Karpas-422 (cell line): ENCODE measurements at regions not wholly inside any gene's neighbourhood (a gene's known extent, or its start where the extent isn't known, plus 50 kb on each side); places are given as distances from the start of the nearest gene placed in this dataset.
A peak's percentile ranks its signal among the peaks of the same experiment; 100 is the strongest.

ENCODE experiments used
- DNase-seq: peaks from one replicate; pipeline ENCODE4 v3.0.0-alpha.2; 2015
- H2AFZ ChIP-seq: fragments of 200-600 bp; sonication (generic); 2 replicates; pipeline ENCODE4 v1.6.1; 2014; ENCODE audit warnings: antibody characterized with exemption, low read length, mixed read lengths
- H3K27ac ChIP-seq: fragments of 200-600 bp; sonication (generic); 2 replicates; pipeline ENCODE4 v1.5.1; 2014; ENCODE audit warnings: mild to moderate bottlenecking, low read length, moderate library complexity
- H3K27me3 ChIP-seq: fragments of 200-600 bp; sonication (generic); 2 replicates; pipeline ENCODE4 v1.6.1; 2014; ENCODE audit warnings: low read length, mixed read lengths
- H3K36me3 ChIP-seq: fragments of 200-600 bp; sonication (generic); 2 replicates; pipeline ENCODE4 v1.6.1; 2014; ENCODE audit warnings: low read length, mixed read lengths; ENCODE audit not compliant: insufficient read depth
- H3K4me1 ChIP-seq: fragments of 200-600 bp; sonication (generic); 2 replicates; pipeline ENCODE4 v1.6.1; 2014; ENCODE audit warnings: mild to moderate bottlenecking, low read length, mixed read lengths
- H3K4me2 ChIP-seq: fragments of 200-600 bp; sonication (generic); 2 replicates; pipeline ENCODE4 v1.6.1; 2014; ENCODE audit warnings: low read length, low read depth, mild to moderate bottlenecking; ENCODE audit not compliant: poor library complexity, severe bottlenecking
- H3K4me3 ChIP-seq: fragments of 200-600 bp; sonication (generic); 2 replicates; pipeline ENCODE4 v1.5.1; 2014; ENCODE audit warnings: mild to moderate bottlenecking, antibody characterized with exemption, low read length, mixed read lengths
- H3K79me2 ChIP-seq: fragments of 200-600 bp; sonication (generic); 2 replicates; pipeline ENCODE4 v1.6.1; 2014; ENCODE audit warnings: mild to moderate bottlenecking, low read length, mixed read lengths
- H3K9ac ChIP-seq: fragments of 200-600 bp; sonication (generic); 2 replicates; pipeline ENCODE4 v1.6.0; 2014; ENCODE audit warnings: low read length
- H3K9me2 ChIP-seq: fragments of 200-600 bp; sonication (generic), shearing (Covaris generic); replicated peaks from 2 replicates; pipeline ENCODE4 v1.6.0; 2014; ENCODE audit warnings: mild to moderate bottlenecking, low read length, moderate library complexity; ENCODE audit not compliant: insufficient read depth
- H3K9me3 ChIP-seq: fragments of 300-700, 200-600 bp; sonication (generic); 2 replicates; pipeline ENCODE4 v1.6.1; 2014; ENCODE audit warnings: low read length, mixed read lengths
- H4K20me1 ChIP-seq: fragments of 200-600 bp; sonication (generic); 2 replicates; pipeline ENCODE4 v1.6.1; 2014; ENCODE audit warnings: mild to moderate bottlenecking, antibody characterized with exemption, low read length, low read depth; ENCODE audit not compliant: insufficient read depth

- no peak overlapping the region for H3K27ac ChIP-seq
- H3K4me2 ChIP-seq: no peak overlapping the region
- H3K9me3 ChIP-seq: no peaks in the 10 kb centered on the region
- H3K4me3 ChIP-seq: no peak overlapping the region
- H3K79me2 ChIP-seq: no peaks in the 10 kb centered on the region
- H3K9me2 ChIP-seq: no peaks in the 10 kb centered on the region
- H3K36me3 ChIP-seq: no peaks in the 10 kb centered on the region
- H3K4me1 ChIP-seq: no peaks in the 10 kb centered on the region
- no peaks in the 10 kb centered on the region for H4K20me1 ChIP-seq
- H3K27me3 ChIP-seq: no peaks in the 10 kb centered on the region
- no peak overlapping the region for H2AFZ ChIP-seq
- no peak overlapping the region for H3K9ac ChIP-seq
- DNase-seq: no peak
These were observed 491.3 kb downstream of the BUD13 start for GRCh38 chr11:116281173-116282160.

DNA sequence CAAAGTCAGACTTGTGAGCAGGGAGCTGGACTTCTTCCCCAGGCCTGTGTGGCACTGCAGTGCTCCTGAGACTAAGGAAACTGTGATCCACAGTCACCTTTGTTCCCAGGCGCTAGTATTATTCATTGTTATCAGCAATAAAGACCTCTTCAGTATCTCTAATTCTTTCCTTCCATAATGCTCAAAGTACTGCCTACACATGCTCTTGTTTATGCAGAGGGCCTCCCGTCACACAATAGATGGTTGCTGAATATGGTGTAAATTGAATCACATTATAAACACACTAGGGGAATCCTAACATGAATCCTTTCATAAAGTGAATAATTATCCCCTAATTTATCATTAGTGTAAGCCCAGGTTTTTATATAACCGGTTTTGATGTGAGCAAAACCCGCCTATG lies 493.3 kb downstream of the BUD13 start:
- Histone ChIP-seq H3K27me3 (no peaks in the 10 kb centered on the region), H2AFZ (no peak overlapping the region), H3K36me3 (no peaks in the 10 kb centered on the region), H3K9me3 (no peaks in the 10 kb centered on the region), H3K4me1 (no peaks in the 10 kb centered on the region), H3K27ac (no peak overlapping the region), H3K9ac (no peak overlapping the region), H3K9me2 (no peaks in the 10 kb centered on the region), H4K20me1 (no peaks in the 10 kb centered on the region), H3K79me2 (no peaks in the 10 kb centered on the region), H3K4me2 (no peak overlapping the region), H3K4me3 (no peak overlapping the region)
- no peak for DNase-seq

- no peak overlapping the region for H3K4me2 ChIP-seq
- no peaks in the 10 kb centered on the region for H3K4me1 ChIP-seq
- no peaks in the 10 kb centered on the region for H3K36me3 ChIP-seq
- no peak overlapping the region for H3K4me3 ChIP-seq
- H3K27me3 ChIP-seq: no peaks in the 10 kb centered on the region
- H2AFZ ChIP-seq: no peak overlapping the region
- H4K20me1 ChIP-seq: no peaks in the 10 kb centered on the region
- no peak overlapping the region for H3K27ac ChIP-seq
- H3K79me2 ChIP-seq: no peaks in the 10 kb centered on the region
- no peak for DNase-seq
- no peaks in the 10 kb centered on the region for H3K9me2 ChIP-seq
- no peaks in the 10 kb centered on the region for H3K9me3 ChIP-seq
- H3K9ac ChIP-seq: no peak overlapping the region
These were observed 494.7 kb downstream of the BUD13 start for GRCh38 chr11:116278076-116278475.

- H3K9ac ChIP-seq: no peak overlapping the region
- H3K4me2 ChIP-seq: no peak overlapping the region
These were observed 496.4 kb downstream of the BUD13 start for GRCh38 chr11:116276051-116277044.

GRCh38 chr11:116275635-116276034 lies 497.2 kb downstream of the BUD13 start:
- Histone ChIP-seq H3K4me3 (no peak overlapping the region), H2AFZ (no peak overlapping the region), H3K9me3 (no peaks in the 10 kb centered on the region), H3K36me3 (no peaks in the 10 kb centered on the region), H3K27ac (no peak overlapping the region), H3K4me1 (no peaks in the 10 kb centered on the region), H4K20me1 (no peaks in the 10 kb centered on the region), H3K9me2 (no peaks in the 10 kb centered on the region), H3K27me3 (no peaks in the 10 kb centered on the region), H3K4me2 (no peak overlapping the region), H3K9ac (no peak overlapping the region), H3K79me2 (no peaks in the 10 kb centered on the region)
- DNase-seq: no peak

More at GRCh38 chr11:116276051-116277044, 496.4 kb downstream of the BUD13 start:
- Histone ChIP-seq H3K9me2 (no peaks in the 10 kb centered on the region), H3K9me3 (no peaks in the 10 kb centered on the region), H2AFZ (no peak overlapping the region), H3K27me3 (no peaks in the 10 kb centered on the region), H3K27ac (no peak overlapping the region), H3K79me2 (no peaks in the 10 kb centered on the region), H3K4me1 (no peaks in the 10 kb centered on the region), H4K20me1 (no peaks in the 10 kb centered on the region), H3K36me3 (no peaks in the 10 kb centered on the region), H3K4me3 (no peak overlapping the region)
- peak; percentile 77 for DNase-seq

DNA sequence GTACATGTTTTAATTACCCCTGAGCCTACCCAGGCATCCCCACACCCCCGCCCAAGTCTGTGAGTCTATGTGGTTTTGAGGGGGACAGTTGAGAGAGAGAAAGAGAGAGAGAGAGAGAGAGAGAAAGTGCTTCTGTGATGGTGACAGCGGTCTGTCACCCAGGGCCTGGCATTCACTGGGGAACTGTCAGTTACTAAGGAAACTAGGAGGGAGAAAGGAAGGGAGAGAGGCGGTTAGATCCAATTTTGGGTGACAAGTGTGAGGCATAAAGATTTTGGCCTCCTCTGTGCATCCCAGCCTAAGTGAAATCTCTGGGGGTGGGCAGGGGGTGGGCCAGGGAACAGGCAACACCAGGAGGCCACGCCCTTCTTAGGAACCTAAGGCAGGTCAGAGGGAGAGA lies 498.3 kb downstream of the BUD13 start:
- Histone ChIP-seq H3K9me3 (no peaks in the 10 kb centered on the region), H3K4me3 (no peak overlapping the region), H3K9ac (no peak overlapping the region), H4K20me1 (no peaks in the 10 kb centered on the region), H3K4me2 (no peak overlapping the region), H3K36me3 (no peaks in the 10 kb centered on the region), H3K9me2 (no peaks in the 10 kb centered on the region), H3K4me1 (no peaks in the 10 kb centered on the region), H3K27ac (no peak overlapping the region), H3K27me3 (no peaks in the 10 kb centered on the region), H3K79me2 (no peaks in the 10 kb centered on the region), H2AFZ (no peak overlapping the region)
- no peak for DNase-seq

DNA sequence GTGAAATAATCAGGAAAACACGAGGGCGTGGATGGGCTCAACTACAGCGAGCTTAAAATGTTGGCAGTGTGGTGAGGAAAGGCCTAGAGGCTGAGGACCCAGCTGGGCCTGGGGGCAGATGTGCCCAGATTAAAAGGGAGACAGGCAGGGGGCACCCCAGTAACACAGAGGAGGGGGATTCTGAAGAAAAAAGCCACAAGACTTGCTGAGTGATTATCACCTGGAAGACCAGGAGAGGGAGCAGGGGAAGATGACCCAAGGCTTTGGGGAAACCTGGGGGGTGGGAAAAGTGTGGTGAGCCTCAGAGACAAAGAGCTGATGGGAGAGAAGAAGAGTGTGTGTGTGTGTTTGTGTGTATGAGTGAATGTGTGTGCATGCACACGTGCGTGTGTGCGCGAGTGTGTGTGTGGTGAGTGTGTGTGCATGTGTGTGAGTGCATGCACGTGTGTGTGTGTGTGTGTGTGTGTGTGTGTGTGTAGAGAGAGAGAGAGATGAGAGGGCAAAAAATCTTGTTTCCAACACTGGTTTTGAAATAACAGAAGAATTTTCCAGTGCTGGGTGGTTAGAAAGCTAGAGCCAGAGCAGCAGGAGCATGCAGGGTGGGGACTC lies 500.5 kb downstream of the BUD13 start:
- Histone ChIP-seq H3K9me3 (no peaks in the 10 kb centered on the region), H2AFZ (no peak overlapping the region), H3K79me2 (no peaks in the 10 kb centered on the region), H3K27ac (no peak overlapping the region), H3K4me1 (no peaks in the 10 kb centered on the region), H3K36me3 (no peaks in the 10 kb centered on the region), H3K27me3 (no peaks in the 10 kb centered on the region), H3K9me2 (no peaks in the 10 kb centered on the region), H3K4me3 (no peak overlapping the region), H4K20me1 (no peaks in the 10 kb centered on the region), H3K9ac (no peak overlapping the region), H3K4me2 (no peak overlapping the region)
- no peak for DNase-seq
